H1 (cell line): ENCODE measurements at regions not wholly inside any gene's neighbourhood (a gene's known extent, or its start where the extent isn't known, plus 50 kb on each side); places are given as distances from the start of the nearest gene placed in this dataset.

Source experiments
- EZH2 ChIP-seq: fragments of 200-600 bp; sonication (generic); IDR thresholded peaks from 2 replicates; pipeline ENCODE4 v1.7.1; 2012; ENCODE audit warnings: low read depth, mild to moderate bottlenecking, moderate library complexity, low read length, inconsistent platforms; ENCODE audit not compliant: severe bottlenecking
- POLR2A ChIP-seq, 2 experiments: IDR thresholded peaks; 1 replicate in 1 of 2; 2 replicates in 1 of 2; pipeline ENCODE4 v1.6.1; 2011; ENCODE audit warnings: low read depth in 2 of 2, low read length in 2 of 2, mild to moderate bottlenecking in 2 of 2; ENCODE audit errors: control extremely low read depth in 1 of 2
- POLR2AphosphoS5 ChIP-seq: IDR thresholded peaks from 2 replicates; pipeline ENCODE4 v1.6.1; 2011; ENCODE audit warnings: low read depth, low read length
- SIX5 ChIP-seq: IDR thresholded peaks from 2 replicates; pipeline ENCODE4 v1.6.1; 2011; ENCODE audit warnings: mild to moderate bottlenecking, low read depth, low read length
- TAF1 ChIP-seq: IDR thresholded peaks from 2 replicates; pipeline ENCODE4 v1.6.1; 2011; ENCODE audit warnings: mild to moderate bottlenecking, low read depth, low read length
- TF ChIP-seq, protein P1 (sequence below), 3 experiments: IDR thresholded peaks; 1 replicate in 2 of 3; 2 replicates in 1 of 3; pipeline versions ENCODE4 v1.5.1 to v1.6.1; 2011; ENCODE audit warnings: low read length in 3 of 3, mild to moderate bottlenecking in 3 of 3, inconsistent platforms in 2 of 3, low read depth in 1 of 3, moderate library complexity in 1 of 3; ENCODE audit not compliant: insufficient read depth in 1 of 3; ENCODE audit errors: control extremely low read depth in 1 of 3
- TF ChIP-seq, protein P2 (sequence below): IDR thresholded peaks from 2 replicates; pipeline ENCODE4 v1.6.1; 2011; ENCODE audit warnings: low read depth, mild to moderate bottlenecking, low read length; ENCODE audit not compliant: insufficient read depth
- TF ChIP-seq, protein P3 (sequence below): IDR thresholded peaks from 2 replicates; pipeline ENCODE4 v1.6.1; 2011; ENCODE audit warnings: low read length, improper control_type of control experiment

DNA sequence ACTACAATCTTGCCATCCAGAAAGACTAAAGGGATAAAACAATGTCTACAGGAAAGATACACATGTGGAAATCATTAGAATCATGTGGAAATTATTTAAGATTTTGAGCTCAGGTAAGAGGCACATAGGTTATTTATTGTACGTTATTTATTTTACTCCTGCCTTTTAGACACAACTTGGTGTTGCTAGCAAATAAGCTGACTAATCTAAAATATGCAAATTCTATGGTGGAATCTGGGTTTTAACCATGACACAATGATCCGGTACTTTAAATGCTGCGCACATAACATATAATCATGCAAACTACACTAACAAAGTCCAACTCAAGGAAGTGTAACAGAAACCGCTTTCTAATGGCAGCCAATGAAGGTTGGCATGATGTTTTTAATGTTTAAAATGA, 112.5 kb downstream of the IFI44 start:
- TF ChIP-seq POLR2A (IDR thresholded peaks at IDR 0.05; ENCODE audit: control extremely low read depth in 1 of 2, low read depth in 2 of 2, low read length in 2 of 2) (no peak), TAF1 (no peak), POLR2AphosphoS5 (no peak), SIX5 (no peak), EZH2 (no peak)
- TF ChIP-seq, protein P1, sequence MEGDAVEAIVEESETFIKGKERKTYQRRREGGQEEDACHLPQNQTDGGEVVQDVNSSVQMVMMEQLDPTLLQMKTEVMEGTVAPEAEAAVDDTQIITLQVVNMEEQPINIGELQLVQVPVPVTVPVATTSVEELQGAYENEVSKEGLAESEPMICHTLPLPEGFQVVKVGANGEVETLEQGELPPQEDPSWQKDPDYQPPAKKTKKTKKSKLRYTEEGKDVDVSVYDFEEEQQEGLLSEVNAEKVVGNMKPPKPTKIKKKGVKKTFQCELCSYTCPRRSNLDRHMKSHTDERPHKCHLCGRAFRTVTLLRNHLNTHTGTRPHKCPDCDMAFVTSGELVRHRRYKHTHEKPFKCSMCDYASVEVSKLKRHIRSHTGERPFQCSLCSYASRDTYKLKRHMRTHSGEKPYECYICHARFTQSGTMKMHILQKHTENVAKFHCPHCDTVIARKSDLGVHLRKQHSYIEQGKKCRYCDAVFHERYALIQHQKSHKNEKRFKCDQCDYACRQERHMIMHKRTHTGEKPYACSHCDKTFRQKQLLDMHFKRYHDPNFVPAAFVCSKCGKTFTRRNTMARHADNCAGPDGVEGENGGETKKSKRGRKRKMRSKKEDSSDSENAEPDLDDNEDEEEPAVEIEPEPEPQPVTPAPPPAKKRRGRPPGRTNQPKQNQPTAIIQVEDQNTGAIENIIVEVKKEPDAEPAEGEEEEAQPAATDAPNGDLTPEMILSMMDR (IDR thresholded peaks at IDR 0.05; ENCODE audit: control extremely low read depth in 1 of 3, insufficient read depth in 1 of 3, low read depth in 1 of 3, low read length in 3 of 3) = no peak
- TF ChIP-seq, protein P2, sequence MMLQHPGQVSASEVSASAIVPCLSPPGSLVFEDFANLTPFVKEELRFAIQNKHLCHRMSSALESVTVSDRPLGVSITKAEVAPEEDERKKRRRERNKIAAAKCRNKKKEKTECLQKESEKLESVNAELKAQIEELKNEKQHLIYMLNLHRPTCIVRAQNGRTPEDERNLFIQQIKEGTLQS = no peak
- TF ChIP-seq, protein P3, sequence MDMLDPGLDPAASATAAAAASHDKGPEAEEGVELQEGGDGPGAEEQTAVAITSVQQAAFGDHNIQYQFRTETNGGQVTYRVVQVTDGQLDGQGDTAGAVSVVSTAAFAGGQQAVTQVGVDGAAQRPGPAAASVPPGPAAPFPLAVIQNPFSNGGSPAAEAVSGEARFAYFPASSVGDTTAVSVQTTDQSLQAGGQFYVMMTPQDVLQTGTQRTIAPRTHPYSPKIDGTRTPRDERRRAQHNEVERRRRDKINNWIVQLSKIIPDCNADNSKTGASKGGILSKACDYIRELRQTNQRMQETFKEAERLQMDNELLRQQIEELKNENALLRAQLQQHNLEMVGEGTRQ = no peak
